ENCODE measurements at regions not wholly inside any gene's neighbourhood (a gene's known extent, or its start where the extent isn't known, plus 50 kb on each side); places are given as distances from the start of the nearest gene placed in this dataset.

- H3K27ac ChIP-seq (ENCODE audit: insufficient read depth, low read length), result peak overlapping the region; percentile 19
- no peak overlapping the region for H3K4me2 ChIP-seq (ENCODE audit: extremely low read depth, insufficient read depth, low read length)
- no peak overlapping the region for H2AFZ ChIP-seq (ENCODE audit: low read length)
- H3K36me3 ChIP-seq (ENCODE audit: control insufficient read depth, insufficient read depth, low read length), result no peaks in the 10 kb centered on the region
- no peaks in the 10 kb centered on the region for H3K27me3 ChIP-seq (ENCODE audit: control insufficient read depth, insufficient read depth, low read length)
- no peak overlapping the region for H3K9ac ChIP-seq (ENCODE audit: insufficient read depth, low read length)
- no peaks in the 10 kb centered on the region for H4K20me1 ChIP-seq (ENCODE audit: control insufficient read depth, extremely low read depth, insufficient read depth, low read length)
- TF ChIP-seq CTCF (conservative IDR thresholded peaks at IDR 0.05 in 1 of 2, IDR thresholded peaks at IDR 0.05 in 1 of 2; ENCODE audit: low read depth in 1 of 2, low read length in 2 of 2) (no peak), EZH2 (IDR thresholded peaks at IDR 0.05; ENCODE audit: low read length, missing control alignments) (no peak)
- peak; percentile 66 to 83 for DNase-seq (ENCODE audit: low read depth in 2 of 2)
- H3K79me2 ChIP-seq (ENCODE audit: control insufficient read depth, insufficient read depth, low read length), result no peaks in the 10 kb centered on the region
- no peaks in the 10 kb centered on the region for H3K9me3 ChIP-seq (ENCODE audit: control insufficient read depth, insufficient read depth, low read depth, low read length)
- no peak overlapping the region for H3K4me3 ChIP-seq (replicated peaks in 1 of 4; ENCODE audit: control extremely low read depth in 1 of 4, insufficient read depth in 1 of 4, low read depth in 3 of 4, low read length in 4 of 4)
- H3K4me1 ChIP-seq (ENCODE audit: control insufficient read depth, extremely low read depth, insufficient read depth, low read length), result peaks cover 4% of the 10 kb centered on the region
Measured at GRCh38 chr7:131159961-131160361, 167.7 kb upstream of the MKLN1 start.

- H2AFZ ChIP-seq (ENCODE audit: low read length), result no peak overlapping the region
- no peaks in the 10 kb centered on the region for H3K9me3 ChIP-seq (ENCODE audit: control insufficient read depth, insufficient read depth, low read depth, low read length)
- H3K36me3 ChIP-seq (ENCODE audit: control insufficient read depth, insufficient read depth, low read length), result no peaks in the 10 kb centered on the region
- TF ChIP-seq CTCF (conservative IDR thresholded peaks at IDR 0.05 in 1 of 2, IDR thresholded peaks at IDR 0.05 in 1 of 2; ENCODE audit: low read depth in 1 of 2, low read length in 2 of 2), result no peak
- no peak for TF ChIP-seq EZH2 (IDR thresholded peaks at IDR 0.05; ENCODE audit: low read length, missing control alignments)
- H3K27me3 ChIP-seq (ENCODE audit: control insufficient read depth, insufficient read depth, low read length), result no peaks in the 10 kb centered on the region
- peak in 1 of 2 donors; percentile 75 for DNase-seq (ENCODE audit: low read depth in 2 of 2)
- H3K4me1 ChIP-seq (ENCODE audit: control insufficient read depth, extremely low read depth, insufficient read depth, low read length), result peaks cover 4% of the 10 kb centered on the region
- no peak overlapping the region for H3K4me2 ChIP-seq (ENCODE audit: extremely low read depth, insufficient read depth, low read length)
- no peak overlapping the region for H3K4me3 ChIP-seq (replicated peaks in 1 of 4; ENCODE audit: control extremely low read depth in 1 of 4, insufficient read depth in 1 of 4, low read depth in 3 of 4, low read length in 4 of 4)
- no peak overlapping the region for H3K9ac ChIP-seq (ENCODE audit: insufficient read depth, low read length)
- no peaks in the 10 kb centered on the region for H4K20me1 ChIP-seq (ENCODE audit: control insufficient read depth, extremely low read depth, insufficient read depth, low read length)
- no peaks in the 10 kb centered on the region for H3K79me2 ChIP-seq (ENCODE audit: control insufficient read depth, insufficient read depth, low read length)
- H3K27ac ChIP-seq (ENCODE audit: insufficient read depth, low read length), result no peak overlapping the region
Measured at GRCh38 chr7:131161103-131161502, 166.6 kb upstream of the MKLN1 start.

- H3K27ac ChIP-seq (ENCODE audit: insufficient read depth, low read length), result peak overlapping the region; percentile 66
- no peaks in the 10 kb centered on the region for H3K27me3 ChIP-seq (ENCODE audit: control insufficient read depth, insufficient read depth, low read length)
- no peak overlapping the region for H2AFZ ChIP-seq (ENCODE audit: low read length)
- no peaks in the 10 kb centered on the region for H3K9me3 ChIP-seq (ENCODE audit: control insufficient read depth, insufficient read depth, low read depth, low read length)
- no peaks in the 10 kb centered on the region for H3K36me3 ChIP-seq (ENCODE audit: control insufficient read depth, insufficient read depth, low read length)
- peak; percentile 75 to 90 for DNase-seq (ENCODE audit: low read depth in 2 of 2)
- H4K20me1 ChIP-seq (ENCODE audit: control insufficient read depth, extremely low read depth, insufficient read depth, low read length), result no peaks in the 10 kb centered on the region
- H3K4me2 ChIP-seq (ENCODE audit: extremely low read depth, insufficient read depth, low read length), result no peak overlapping the region
- no peaks in the 10 kb centered on the region for H3K79me2 ChIP-seq (ENCODE audit: control insufficient read depth, insufficient read depth, low read length)
- TF ChIP-seq CTCF (conservative IDR thresholded peaks at IDR 0.05 in 1 of 2, IDR thresholded peaks at IDR 0.05 in 1 of 2; ENCODE audit: low read depth in 1 of 2, low read length in 2 of 2), result no peak
- no peak for TF ChIP-seq EZH2 (IDR thresholded peaks at IDR 0.05; ENCODE audit: low read length, missing control alignments)
- peaks cover 4% of the 10 kb centered on the region for H3K4me1 ChIP-seq (ENCODE audit: control insufficient read depth, extremely low read depth, insufficient read depth, low read length)
- no peak overlapping the region for H3K4me3 ChIP-seq (replicated peaks in 1 of 4; ENCODE audit: control extremely low read depth in 1 of 4, insufficient read depth in 1 of 4, low read depth in 3 of 4, low read length in 4 of 4)
- H3K9ac ChIP-seq (ENCODE audit: insufficient read depth, low read length), result no peak overlapping the region
Measured at GRCh38 chr7:131164025-131164925, 163.4 kb upstream of the MKLN1 start.
